H1 (cell line): ENCODE measurements at regions not wholly inside any gene's neighbourhood (a gene's known extent, or its start where the extent isn't known, plus 50 kb on each side); places are given as distances from the start of the nearest gene placed in this dataset.

Experiments
- CTCF ChIA-PET: fragments of 300-600 bp; sonication (Branson Sonifier 250); formaldehyde crosslinking; loops from one replicate; lab custom pipeline; 2021; ENCODE audit not compliant: partially characterized antibody; lab: Charles Lee
- POLR2A ChIA-PET: fragments of 300-600 bp; sonication (Branson Sonifier 250); formaldehyde crosslinking; loops from one replicate; lab custom pipeline; 2021; ENCODE audit warnings: inconsistent platforms; ENCODE audit not compliant: partially characterized antibody; lab: Charles Lee
- DNase-seq, 2 experiments: peaks; one replicate each; pipeline versions ENCODE4 v3.0.0 to v3.0.0-alpha.2; 2010 to 2022; ENCODE audit warnings: low spot score in 2 of 2, low read depth in 1 of 2, mixed read lengths in 1 of 2
- FAIRE-seq: peaks from 2 replicates; lab custom pipeline; 2011; peaks lifted over from hg19 to GRCh38; lab: Jason Lieb, UNC
- H2AFZ ChIP-seq: 2 replicates; pipeline ENCODE4 v1.8.1; 2012; ENCODE audit warnings: low read length, inconsistent platforms
- H2AK5ac ChIP-seq: 2 replicates; pipeline ENCODE4 v1.6.1; 2013; ENCODE audit warnings: low read depth, low read length
- H2BK120ac ChIP-seq: replicated peaks from 2 replicates; pipeline ENCODE3; 2013; ENCODE audit warnings: low read depth, low read length, inconsistent platforms
- H2BK12ac ChIP-seq: 2 replicates; pipeline ENCODE4 v1.6.1; 2013; ENCODE audit warnings: low read depth, low read length
- H2BK15ac ChIP-seq: 2 replicates; pipeline ENCODE4 v1.6.1; 2013; ENCODE audit warnings: low read length
- H2BK20ac ChIP-seq: 2 replicates; pipeline ENCODE4 v1.6.1; 2013; ENCODE audit warnings: low read length
- H2BK5ac ChIP-seq: 2 replicates; pipeline ENCODE4 v1.6.1; 2013; ENCODE audit warnings: low read depth, low read length
- H3K14ac ChIP-seq: 2 replicates; pipeline ENCODE4 v1.6.1; 2013; ENCODE audit warnings: inconsistent platforms; ENCODE audit not compliant: insufficient read length
- H3K18ac ChIP-seq: 2 replicates; pipeline ENCODE4 v1.6.1; 2013; ENCODE audit warnings: low read length; ENCODE audit errors: extremely low read depth
- H3K23ac ChIP-seq: 2 replicates; pipeline ENCODE4 v1.6.1; 2013; ENCODE audit warnings: inconsistent platforms; ENCODE audit not compliant: insufficient read length
- H3K23me2 ChIP-seq: 2 replicates; pipeline ENCODE4 v1.6.1; 2013; ENCODE audit warnings: low read depth, low read length
- H3K27ac ChIP-seq: 2 replicates; pipeline ENCODE4 v1.6.1; 2011; ENCODE audit warnings: low read depth, low read length, inconsistent platforms
- H3K27me3 ChIP-seq, 4 experiments: replicated peaks in 1 of 4; 1 replicate in 1 of 4; 2 replicates in 3 of 4; pipeline versions ENCODE4 v1.6.1 to v1.8.1; 2011 to 2013; ENCODE audit warnings: low read length in 3 of 4, mild to moderate bottlenecking in 3 of 4, inconsistent platforms in 2 of 4, mixed read lengths in 2 of 4, moderate library complexity in 1 of 4; ENCODE audit not compliant: control insufficient read depth in 3 of 4, insufficient read depth in 3 of 4; ENCODE audit errors: extremely low read depth in 1 of 4
- H3K36me3 ChIP-seq, 4 experiments: 2 replicates each; pipeline versions ENCODE4 v1.6.1 to v1.8.1; 2011 to 2013; ENCODE audit warnings: mild to moderate bottlenecking in 4 of 4, low read length in 3 of 4, moderate library complexity in 2 of 4, control low read depth in 1 of 4, inconsistent platforms in 1 of 4; ENCODE audit not compliant: insufficient read depth in 4 of 4, control insufficient read depth in 2 of 4
- H3K4ac ChIP-seq: replicated peaks from 2 replicates; pipeline ENCODE3; 2013; ENCODE audit warnings: low read length, low read depth, mixed read lengths, inconsistent platforms; ENCODE audit not compliant: insufficient read length
- H3K4me1 ChIP-seq, 4 experiments: replicated peaks in 1 of 4; 1 replicate in 1 of 4; 2 replicates in 3 of 4; pipeline versions ENCODE4 v1.6.1 to v1.8.1; 2011 to 2013; ENCODE audit warnings: low read length in 3 of 4, inconsistent platforms in 2 of 4, mixed read lengths in 1 of 4; ENCODE audit not compliant: insufficient read depth in 4 of 4, control insufficient read depth in 3 of 4
- H3K4me2 ChIP-seq, 2 experiments: 2 replicates each; pipeline versions ENCODE4 v1.6.1 to v1.8.1; 2011 to 2013; ENCODE audit warnings: low read depth in 2 of 2, low read length in 2 of 2, control low read depth in 1 of 2, inconsistent platforms in 1 of 2, mild to moderate bottlenecking in 1 of 2; ENCODE audit not compliant: insufficient read depth in 1 of 2
- H3K4me3 ChIP-seq, 4 experiments: fragments of 200-600, 300-600 bp in 1 of 4; sonication (generic), shearing (Covaris generic), sonication (Bioruptor Twin) in 1 of 4; 2 replicates each; pipeline versions ENCODE4 v1.5.1 to v1.8.1; 2011 to 2016; ENCODE audit warnings: low read length in 4 of 4, low read depth in 3 of 4, control low read depth in 2 of 4, inconsistent platforms in 2 of 4, mild to moderate bottlenecking in 2 of 4, mixed read lengths in 1 of 4, moderate library complexity in 1 of 4; ENCODE audit not compliant: insufficient read depth in 2 of 4; ENCODE audit errors: extremely low read depth in 1 of 4
- H3K56ac ChIP-seq: replicated peaks from 2 replicates; pipeline ENCODE3; 2013; ENCODE audit warnings: low read depth, mild to moderate bottlenecking, mixed read lengths, low read length, inconsistent platforms; ENCODE audit not compliant: insufficient read length
- H3K79me1 ChIP-seq: 2 replicates; pipeline ENCODE4 v1.6.1; 2013; ENCODE audit warnings: low read depth, low read length, control low read depth
- H3K79me2 ChIP-seq, 2 experiments: 2 replicates each; pipeline versions ENCODE4 v1.6.1 to v1.8.1; 2012 to 2013; ENCODE audit warnings: low read length in 2 of 2, mild to moderate bottlenecking in 2 of 2, inconsistent platforms in 1 of 2; ENCODE audit not compliant: insufficient read depth in 2 of 2, control insufficient read depth in 1 of 2
- H3K9ac ChIP-seq, 4 experiments: replicated peaks in 1 of 4; 1 replicate in 1 of 4; 2 replicates in 3 of 4; pipeline versions ENCODE4 v1.6.1 to v1.8.1; 2011 to 2013; ENCODE audit warnings: low read depth in 3 of 4, low read length in 3 of 4, control low read depth in 2 of 4, mild to moderate bottlenecking in 2 of 4, moderate library complexity in 2 of 4, inconsistent platforms in 1 of 4; ENCODE audit errors: extremely low read depth in 1 of 4
- H3K9me3 ChIP-seq, 2 experiments: 2 replicates each; pipeline versions ENCODE4 v1.6.1 to v1.8.1; 2012 to 2013; ENCODE audit warnings: mild to moderate bottlenecking in 2 of 2, moderate library complexity in 2 of 2, control low read depth in 1 of 2, inconsistent platforms in 1 of 2, low read depth in 1 of 2, low read length in 1 of 2, mixed read lengths in 1 of 2; ENCODE audit not compliant: insufficient read depth in 2 of 2
- H4K20me1 ChIP-seq, 2 experiments: replicated peaks in 1 of 2; 2 replicates each; pipeline versions ENCODE3 to v1.8.1; 2011 to 2013; ENCODE audit warnings: inconsistent platforms in 2 of 2, low read length in 2 of 2, mild to moderate bottlenecking in 1 of 2; ENCODE audit not compliant: insufficient read depth in 2 of 2, control insufficient read depth in 1 of 2
- H4K5ac ChIP-seq: 2 replicates; pipeline ENCODE4 v1.6.1; 2013; ENCODE audit warnings: low read length, low read depth, mixed read lengths, inconsistent platforms; ENCODE audit not compliant: insufficient read length
- H4K8ac ChIP-seq: 2 replicates; pipeline ENCODE4 v1.8.0; 2013; ENCODE audit warnings: mild to moderate bottlenecking, moderate library complexity, low read length, inconsistent platforms; ENCODE audit not compliant: insufficient read depth; ENCODE audit errors: extremely low read depth
- H4K91ac ChIP-seq: replicated peaks from 2 replicates; pipeline ENCODE3; 2013; ENCODE audit warnings: low read length, mixed read lengths, inconsistent platforms; ENCODE audit not compliant: insufficient read length
- BRCA1 ChIP-seq: IDR thresholded peaks from 2 replicates; pipeline ENCODE4 v1.6.1; 2012; ENCODE audit warnings: low read depth, low read length, improper control_type of control experiment
- CEBPB ChIP-seq: IDR thresholded peaks from 2 replicates; pipeline ENCODE4 v1.6.1; 2012; ENCODE audit warnings: low read depth, low read length
- CHD1 ChIP-seq: IDR thresholded peaks from 2 replicates; pipeline ENCODE4 v1.6.1; 2012; ENCODE audit warnings: low read depth, low read length, improper control_type of control experiment
- EZH2 ChIP-seq: fragments of 200-600 bp; sonication (generic); IDR thresholded peaks from 2 replicates; pipeline ENCODE4 v1.7.1; 2012; ENCODE audit warnings: low read depth, mild to moderate bottlenecking, moderate library complexity, low read length, inconsistent platforms; ENCODE audit not compliant: severe bottlenecking
- GTF2F1 ChIP-seq: IDR thresholded peaks from 2 replicates; pipeline ENCODE4 v1.6.1; 2012; ENCODE audit warnings: low read depth, low read length, improper control_type of control experiment, borderline replicate concordance
- JUND ChIP-seq: IDR thresholded peaks from 2 replicates; pipeline ENCODE4 v1.6.1; 2011; ENCODE audit warnings: mild to moderate bottlenecking, improper control_type of control experiment, low read length
- NRF1 ChIP-seq: IDR thresholded peaks from 2 replicates; pipeline ENCODE4 v1.6.1; 2011; ENCODE audit warnings: mild to moderate bottlenecking, low read depth, low read length, improper control_type of control experiment
- POLR2A ChIP-seq, 2 experiments: IDR thresholded peaks; 1 replicate in 1 of 2; 2 replicates in 1 of 2; pipeline ENCODE4 v1.6.1; 2011; ENCODE audit warnings: low read depth in 2 of 2, low read length in 2 of 2, mild to moderate bottlenecking in 2 of 2; ENCODE audit errors: control extremely low read depth in 1 of 2
- RAD21 ChIP-seq, 2 experiments: IDR thresholded peaks in 1 of 2; conservative IDR thresholded peaks in 1 of 2; 2 replicates each; pipeline ENCODE4 v1.6.1; 2011; ENCODE audit warnings: low read depth in 2 of 2, low read length in 2 of 2, improper control_type of control experiment in 1 of 2, inconsistent platforms in 1 of 2, mild to moderate bottlenecking in 1 of 2, moderate library complexity in 1 of 2
- RBBP5 ChIP-seq: IDR thresholded peaks from 2 replicates; pipeline ENCODE4 v1.7.1; 2012; ENCODE audit warnings: low read depth, mild to moderate bottlenecking, inconsistent platforms, low read length, moderate library complexity, borderline replicate concordance
- RXRA ChIP-seq: IDR thresholded peaks from 2 replicates; pipeline ENCODE4 v1.6.1; 2011; ENCODE audit warnings: low read depth, mild to moderate bottlenecking, low read length, moderate library complexity; ENCODE audit not compliant: insufficient read depth
- SP1 ChIP-seq: IDR thresholded peaks from 2 replicates; pipeline ENCODE4 v1.6.1; 2011; ENCODE audit warnings: low read depth, low read length
- SP2 ChIP-seq: IDR thresholded peaks from 2 replicates; pipeline ENCODE4 v1.6.1; 2012; ENCODE audit warnings: mild to moderate bottlenecking, low read length, inconsistent platforms
- TAF1 ChIP-seq: IDR thresholded peaks from 2 replicates; pipeline ENCODE4 v1.6.1; 2011; ENCODE audit warnings: mild to moderate bottlenecking, low read depth, low read length
- TAF7 ChIP-seq: optimal IDR thresholded peaks from 2 replicates; pipeline ENCODE3; 2011; ENCODE audit warnings: low read depth, mild to moderate bottlenecking, inconsistent platforms, low read length, moderate library complexity, borderline replicate concordance
- TBP ChIP-seq: IDR thresholded peaks from 2 replicates; pipeline ENCODE4 v1.6.1; 2011; ENCODE audit warnings: low read depth, low read length, improper control_type of control experiment
- YY1 ChIP-seq: IDR thresholded peaks from 2 replicates; pipeline ENCODE4 v1.6.1; 2011; ENCODE audit warnings: low read depth, mild to moderate bottlenecking, low read length
- WGBS, 2 experiments: shearing (Covaris generic) in 1 of 2; methylation state at CpG; one replicate each; pipeline versions ENCODE4 v1.1.6 to v1.1.7; 2013 to 2015; ENCODE audit warnings: low lambda C conversion rate in 2 of 2, mixed read lengths in 2 of 2, inconsistent platforms in 1 of 2, low coverage in 1 of 2, missing lambda C conversion rate in 1 of 2; ENCODE audit not compliant: insufficient replicate concordance in 2 of 2, insufficient coverage in 1 of 2, insufficient read length in 1 of 2; ENCODE audit errors: extremely low coverage in 1 of 2, missing lambda C conversion rate in 1 of 2; 5-methylcytosine and 5-hydroxymethylcytosine counted together

- no peak overlapping the region for H3K9ac ChIP-seq
- no peak for FAIRE-seq
- ChIA-PET CTCF (interaction anchor here (0.7 kb wide), 1 partner anchor 105 kb away, joined by 3 read pairs; no protein-coding TSS in a partner anchor), POLR2A (no interaction called here)
- no peak overlapping the region for H2BK120ac ChIP-seq
- H3K36me3 ChIP-seq, result no peaks in the 10 kb centered on the region
- H3K4ac ChIP-seq, result no peak overlapping the region
- H3K23me2 ChIP-seq, result no peaks in the 10 kb centered on the region
- H2BK5ac ChIP-seq, result no peak overlapping the region
- H4K91ac ChIP-seq, result no peak overlapping the region
- no peak overlapping the region for H2BK20ac ChIP-seq
- no peak overlapping the region for H2AK5ac ChIP-seq
- H4K20me1 ChIP-seq, result no peaks in the 10 kb centered on the region
- H3K14ac ChIP-seq, result no peak overlapping the region
- H3K18ac ChIP-seq, result no peak overlapping the region
- 92% methylated on average over 9 of the region's 9 CpGs; no CpG with 5 or more reads in 1 of the 2 experiments for WGBS, 2 experiments
- H3K9me3 ChIP-seq, result no peaks in the 10 kb centered on the region
- H2BK15ac ChIP-seq, result no peak overlapping the region
- H2AFZ ChIP-seq, result no peak overlapping the region
- no peaks in the 10 kb centered on the region for H3K79me1 ChIP-seq
- H3K27ac ChIP-seq, result no peak overlapping the region
- DNase-seq, result no peak
- no peak overlapping the region for H3K23ac ChIP-seq
- H3K4me2 ChIP-seq, result no peak overlapping the region
- no peaks in the 10 kb centered on the region for H3K27me3 ChIP-seq
- H3K79me2 ChIP-seq, result no peaks in the 10 kb centered on the region
- H3K56ac ChIP-seq, result no peak overlapping the region
- no peak overlapping the region for H2BK12ac ChIP-seq
- no peak overlapping the region for H4K8ac ChIP-seq
- H3K4me3 ChIP-seq, result no peak overlapping the region
- peaks cover 0 to 3% (median 0%) of the 10 kb centered on the region in 4 experiments; a peak in 2 of 7 replicates for H3K4me1 ChIP-seq
- no peak overlapping the region for H4K5ac ChIP-seq
- TF ChIP-seq TBP, result no peak
- TF ChIP-seq RAD21 (IDR thresholded peaks at IDR 0.05 in 1 of 2, conservative IDR thresholded peaks at IDR 0.05 in 1 of 2; ENCODE audit: low read depth in 2 of 2, low read length in 2 of 2), result no peak
- TF ChIP-seq GTF2F1, result no peak
- TF ChIP-seq BRCA1, result no peak
- TF ChIP-seq NRF1, result no peak
- no peak for TF ChIP-seq YY1
- TF ChIP-seq TAF1, result no peak
- TF ChIP-seq EZH2, result no peak
- no peak for TF ChIP-seq RXRA
- TF ChIP-seq CEBPB, result no peak
- no peak for TF ChIP-seq TAF7
- no peak for TF ChIP-seq SP1
- no peak for TF ChIP-seq JUND
- no peak for TF ChIP-seq CHD1
- no peak for TF ChIP-seq SP2
- no peak for TF ChIP-seq POLR2A (IDR thresholded peaks at IDR 0.05; ENCODE audit: control extremely low read depth in 1 of 2, low read depth in 2 of 2, low read length in 2 of 2)
- no peak for TF ChIP-seq RBBP5
Measured at GRCh38 chr4:152104901-152105357, 344.1 kb upstream of the GATB start.
